H1 (cell line): ENCODE measurements at regions not wholly inside any gene's neighbourhood (a gene's known extent, or its start where the extent isn't known, plus 50 kb on each side); places are given as distances from the start of the nearest gene placed in this dataset.

Source experiments
- NRF1 ChIP-seq: IDR thresholded peaks from 2 replicates; pipeline ENCODE4 v1.6.1; 2011; ENCODE audit warnings: mild to moderate bottlenecking, low read depth, low read length, improper control_type of control experiment
- RNF2 ChIP-seq: fragments of 200-900, 300-1000 bp; sonication (generic); IDR thresholded peaks from 2 replicates; pipeline ENCODE4 v1.7.1; 2016; ENCODE audit warnings: borderline replicate concordance, low read depth, mild to moderate bottlenecking, antibody characterized with exemption, low read length; ENCODE audit not compliant: poor library complexity, severe bottlenecking; ENCODE audit errors: missing control alignments

GRCh38 chrX:34279866-34280560 lies 147.9 kb upstream of the FAM47A start (continued):
- TF ChIP-seq RNF2 (no peak), NRF1 (no peak)
